Endothelial cell of umbilical vein (primary cell): ENCODE measurements at regions not wholly inside any gene's neighbourhood (a gene's known extent, or its start where the extent isn't known, plus 50 kb on each side); places are given as distances from the start of the nearest gene placed in this dataset.

Experiments
- BruUV-seq: library from RNA; stranded (reverse); fragments of 400-500 nt; replicated peaks from 2 replicates; lab custom pipeline; 2021; lab: Mats Ljungman, UMichigan
- CTCF ChIA-PET: fragments of 300-600, 350-600 bp; sonication (Branson Sonifier 250); formaldehyde crosslinking; loops from one replicate; lab custom pipeline; 2021; ENCODE audit warnings: antibody characterized with exemption, inconsistent platforms; lab: Charles Lee
- POLR2A ChIA-PET: fragments of 300-600, 350-600 bp; sonication (Branson Sonifier 250); formaldehyde crosslinking; loops from one replicate; lab custom pipeline; 2021; ENCODE audit warnings: antibody characterized with exemption, inconsistent platforms; lab: Charles Lee
- DNase-seq: peaks from one replicate; pipeline ENCODE4 v3.0.0-alpha.2; 2011; ENCODE audit warnings: low read depth, low spot score
- FAIRE-seq: peaks from 2 replicates; lab custom pipeline; 2011; peaks lifted over from hg19 to GRCh38; lab: Jason Lieb, UNC
- H2AFZ ChIP-seq: 2 replicates; pipeline ENCODE4 v1.6.0; 2012; ENCODE audit warnings: low read depth, low read length, control low read depth, inconsistent platforms
- H3K27ac ChIP-seq: 2 replicates; pipeline ENCODE4 v1.5.1; 2011; ENCODE audit warnings: low read depth, mild to moderate bottlenecking, control low read depth, low read length, moderate library complexity; ENCODE audit not compliant: insufficient read depth
- H3K27me3 ChIP-seq, 2 experiments: 2 replicates each; pipeline versions ENCODE4 v1.6.0 to v1.6.1; 2011; ENCODE audit warnings: low read length in 2 of 2, mixed read lengths in 1 of 2; ENCODE audit not compliant: control insufficient read depth in 2 of 2, insufficient read depth in 2 of 2
- H3K36me3 ChIP-seq, 2 experiments: 2 replicates in 1 of 2; 3 replicates in 1 of 2; pipeline ENCODE4 v1.5.1; 2011; ENCODE audit warnings: low read length in 2 of 2, mild to moderate bottlenecking in 1 of 2, moderate library complexity in 1 of 2; ENCODE audit not compliant: control insufficient read depth in 2 of 2, insufficient read depth in 2 of 2; ENCODE audit errors: extremely low read depth in 1 of 2
- H3K4me1 ChIP-seq: 3 replicates; pipeline ENCODE4 v1.5.1; 2011; ENCODE audit warnings: mild to moderate bottlenecking, low read length; ENCODE audit not compliant: control insufficient read depth, insufficient read depth; ENCODE audit errors: extremely low read depth
- H3K4me2 ChIP-seq: 2 replicates; pipeline ENCODE4 v1.6.1; 2011; ENCODE audit warnings: low read length, control low read depth, mixed read lengths; ENCODE audit not compliant: insufficient read depth
- H3K4me3 ChIP-seq, 3 experiments: fragments of 200-600 bp in 1 of 3; sonication (generic), shearing (Covaris generic) in 1 of 3; replicated peaks in 1 of 3; 2 replicates each; pipeline ENCODE4 v1.5.1; 2011 to 2016; ENCODE audit warnings: control low read depth in 3 of 3, low read length in 3 of 3, mild to moderate bottlenecking in 2 of 3, inconsistent platforms in 1 of 3, low read depth in 1 of 3, moderate library complexity in 1 of 3; ENCODE audit not compliant: insufficient read depth in 1 of 3
- H3K79me2 ChIP-seq: 2 replicates; pipeline ENCODE4 v1.6.0; 2012; ENCODE audit warnings: low read length, inconsistent platforms; ENCODE audit not compliant: control insufficient read depth, insufficient read depth
- H3K9ac ChIP-seq: replicated peaks from 2 replicates; pipeline ENCODE3; 2011; ENCODE audit warnings: low read length, control low read depth; ENCODE audit not compliant: insufficient read depth; ENCODE audit errors: extremely low read depth
- H3K9me1 ChIP-seq: replicated peaks from 3 replicates; pipeline ENCODE4 v1.6.0; 2011; ENCODE audit warnings: mild to moderate bottlenecking, low read length; ENCODE audit not compliant: control insufficient read depth, insufficient read depth; ENCODE audit errors: extremely low read depth
- H3K9me3 ChIP-seq: replicated peaks from 2 replicates; pipeline ENCODE4 v1.5.1; 2012; ENCODE audit warnings: low read length, inconsistent platforms; ENCODE audit not compliant: control insufficient read depth, insufficient read depth
- H4K20me1 ChIP-seq: replicated peaks from 2 replicates; pipeline ENCODE3; 2011; ENCODE audit warnings: mild to moderate bottlenecking, low read length; ENCODE audit not compliant: control insufficient read depth, insufficient read depth; ENCODE audit errors: extremely low read depth
- EZH2 ChIP-seq: IDR thresholded peaks from 2 replicates; pipeline ENCODE4 v1.6.1; 2012; ENCODE audit warnings: borderline replicate concordance, low read depth, mild to moderate bottlenecking, moderate library complexity, low read length, inconsistent platforms; ENCODE audit not compliant: severe bottlenecking
- FOS ChIP-seq: IDR thresholded peaks from 2 replicates; pipeline ENCODE4 v1.6.1; 2011; ENCODE audit warnings: mild to moderate bottlenecking, low read length, moderate library complexity, borderline replicate concordance; ENCODE audit not compliant: insufficient read depth
- GATA2 ChIP-seq: IDR thresholded peaks from 2 replicates; pipeline ENCODE4 v1.7.0; 2011; ENCODE audit warnings: low read depth, mild to moderate bottlenecking, moderate library complexity, mixed read lengths, low read length; ENCODE audit not compliant: insufficient read length, insufficient read depth
- JUN ChIP-seq: IDR thresholded peaks from 2 replicates; pipeline ENCODE4 v1.6.1; 2011; ENCODE audit warnings: borderline replicate concordance, low read depth; ENCODE audit not compliant: insufficient read length, insufficient read depth
- MYC ChIP-seq: IDR thresholded peaks from one replicate; pipeline ENCODE4 v1.6.1; 2011; ENCODE audit warnings: mild to moderate bottlenecking, low read depth, low read length
- POLR2A ChIP-seq: IDR thresholded peaks from 2 replicates; pipeline ENCODE4 v1.6.1; 2012; ENCODE audit warnings: low read depth, mild to moderate bottlenecking, control low read depth, low read length
- POLR2AphosphoS5 ChIP-seq: IDR thresholded peaks from 2 replicates; pipeline ENCODE4 v1.6.1; 2012; ENCODE audit warnings: low read depth, mild to moderate bottlenecking, control low read depth, low read length, moderate library complexity; ENCODE audit not compliant: insufficient read depth
- dilution Hi-C: fragments of 300-500 bp; cut with MboI; formaldehyde crosslinking; loops from one replicate; pipeline ENCODE4 v1.15.0; 2019; ENCODE audit warnings: low sequenced_read_pairs; ENCODE audit not compliant: extremely low pct_ligation_motif_present
- intact Hi-C: fragments of 100-400 bp; cut with micrococcal nuclease; formaldehyde crosslinking; loops from one replicate; pipeline ENCODE4 v1.10.0; 2022
- TF ChIP-seq, protein P1 (sequence below): IDR thresholded peaks from 2 replicates; pipeline ENCODE4 v1.6.1; 2011; ENCODE audit not compliant: insufficient read depth, insufficient read length
- TF ChIP-seq, protein P2 (sequence below), 2 donors: IDR thresholded peaks; 1 replicate in 1 of 2; 2 replicates in 1 of 2; pipeline ENCODE4 v1.5.1; 2011; ENCODE audit warnings: low read length in 2 of 2, mild to moderate bottlenecking in 2 of 2, moderate library complexity in 2 of 2, control low read depth in 1 of 2, inconsistent platforms in 1 of 2, low read depth in 1 of 2; ENCODE audit not compliant: insufficient read depth in 1 of 2; ENCODE audit errors: extremely low read depth in 1 of 2

DNA sequence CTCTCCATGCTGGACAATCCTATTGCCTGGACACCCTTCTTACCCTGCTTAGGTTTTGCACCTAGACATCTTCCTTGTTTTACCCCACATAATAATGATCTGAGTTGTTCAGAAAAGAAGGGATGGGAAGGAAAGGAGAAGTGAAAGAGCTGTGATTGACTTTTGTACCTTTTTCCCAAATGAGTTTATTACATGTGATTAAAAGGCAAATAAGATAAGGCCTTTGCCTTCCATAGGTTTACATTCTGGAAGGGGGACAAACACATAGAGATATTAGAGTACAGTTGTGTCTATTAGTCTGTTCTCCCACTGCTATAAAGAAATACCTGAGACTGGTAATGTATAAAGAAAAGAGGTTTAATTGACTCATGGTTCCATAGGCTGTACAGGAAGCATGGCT, 67.1 kb upstream of the RIOK2 start:
- no peaks in the 10 kb centered on the region for H3K4me1 ChIP-seq
- H3K9me1 ChIP-seq: no peaks in the 10 kb centered on the region
- no peaks in the 10 kb centered on the region for H3K9me3 ChIP-seq
- H3K9ac ChIP-seq: no peak overlapping the region
- CTCF ChIA-PET: no interaction called here
- no peak for TF ChIP-seq GATA2
- no peak for TF ChIP-seq JUN
- no peak for TF ChIP-seq POLR2AphosphoS5
- TF ChIP-seq POLR2A: no peak
- TF ChIP-seq EZH2: no peak
- no peak for TF ChIP-seq MYC
- TF ChIP-seq, protein P1, sequence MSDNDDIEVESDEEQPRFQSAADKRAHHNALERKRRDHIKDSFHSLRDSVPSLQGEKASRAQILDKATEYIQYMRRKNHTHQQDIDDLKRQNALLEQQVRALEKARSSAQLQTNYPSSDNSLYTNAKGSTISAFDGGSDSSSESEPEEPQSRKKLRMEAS: no peak
- TF ChIP-seq, protein P2, sequence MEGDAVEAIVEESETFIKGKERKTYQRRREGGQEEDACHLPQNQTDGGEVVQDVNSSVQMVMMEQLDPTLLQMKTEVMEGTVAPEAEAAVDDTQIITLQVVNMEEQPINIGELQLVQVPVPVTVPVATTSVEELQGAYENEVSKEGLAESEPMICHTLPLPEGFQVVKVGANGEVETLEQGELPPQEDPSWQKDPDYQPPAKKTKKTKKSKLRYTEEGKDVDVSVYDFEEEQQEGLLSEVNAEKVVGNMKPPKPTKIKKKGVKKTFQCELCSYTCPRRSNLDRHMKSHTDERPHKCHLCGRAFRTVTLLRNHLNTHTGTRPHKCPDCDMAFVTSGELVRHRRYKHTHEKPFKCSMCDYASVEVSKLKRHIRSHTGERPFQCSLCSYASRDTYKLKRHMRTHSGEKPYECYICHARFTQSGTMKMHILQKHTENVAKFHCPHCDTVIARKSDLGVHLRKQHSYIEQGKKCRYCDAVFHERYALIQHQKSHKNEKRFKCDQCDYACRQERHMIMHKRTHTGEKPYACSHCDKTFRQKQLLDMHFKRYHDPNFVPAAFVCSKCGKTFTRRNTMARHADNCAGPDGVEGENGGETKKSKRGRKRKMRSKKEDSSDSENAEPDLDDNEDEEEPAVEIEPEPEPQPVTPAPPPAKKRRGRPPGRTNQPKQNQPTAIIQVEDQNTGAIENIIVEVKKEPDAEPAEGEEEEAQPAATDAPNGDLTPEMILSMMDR (IDR thresholded peaks at IDR 0.05; ENCODE audit: extremely low read depth in 1 of 2, insufficient read depth in 1 of 2, low read depth in 1 of 2, low read length in 2 of 2): no peak
- no peak for TF ChIP-seq FOS
- no peaks in the 10 kb centered on the region for H3K79me2 ChIP-seq
- no peak for DNase-seq
- H4K20me1 ChIP-seq: no peaks in the 10 kb centered on the region
- H3K36me3 ChIP-seq: no peaks in the 10 kb centered on the region
- no TSS peak for BruUV-seq
- dilution Hi-C loops (no loop called here), intact Hi-C loops (no loop called here)
- H3K4me2 ChIP-seq: no peak overlapping the region
- no peak overlapping the region for H3K27ac ChIP-seq
- POLR2A ChIA-PET: no interaction called here
- no peak for FAIRE-seq
- no peaks in the 10 kb centered on the region for H3K27me3 ChIP-seq
- no peak overlapping the region for H3K4me3 ChIP-seq
- no peak overlapping the region for H2AFZ ChIP-seq
